Neural progenitor cell (in vitro differentiated cells): ENCODE measurements at regions not wholly inside any gene's neighbourhood (a gene's known extent, or its start where the extent isn't known, plus 50 kb on each side); places are given as distances from the start of the nearest gene placed in this dataset.

ENCODE experiments used
- CTCF ChIP-seq: fragments of 200-600 bp; sonication (generic); IDR thresholded peaks from 2 replicates; pipeline ENCODE4 v1.5.1; 2017; ENCODE audit warnings: antibody characterized with exemption, mild to moderate bottlenecking
- EZH2 ChIP-seq: fragments of 200-600 bp; sonication (generic); IDR thresholded peaks from 2 replicates; pipeline ENCODE4 v1.6.1; 2017; ENCODE audit warnings: antibody characterized with exemption, mild to moderate bottlenecking, moderate library complexity
- EZH2phosphoT487 ChIP-seq: fragments of 200-600 bp; sonication (generic); IDR thresholded peaks from 2 replicates; pipeline ENCODE4 v1.6.1; 2017; ENCODE audit warnings: antibody characterized with exemption

GRCh38 chr2:241943961-241944575, 74.5 kb downstream of the RTP5 start:
- TF ChIP-seq CTCF = no peak
- no peak for TF ChIP-seq EZH2
- no peak for TF ChIP-seq EZH2phosphoT487
